ENCODE measurements at regions not wholly inside any gene's neighbourhood (a gene's known extent, or its start where the extent isn't known, plus 50 kb on each side); places are given as distances from the start of the nearest gene placed in this dataset.

GRCh38 chr2:17299891-17300540 is 218.2 kb downstream of the RAD51AP2 start:
- TF ChIP-seq, protein P1, sequence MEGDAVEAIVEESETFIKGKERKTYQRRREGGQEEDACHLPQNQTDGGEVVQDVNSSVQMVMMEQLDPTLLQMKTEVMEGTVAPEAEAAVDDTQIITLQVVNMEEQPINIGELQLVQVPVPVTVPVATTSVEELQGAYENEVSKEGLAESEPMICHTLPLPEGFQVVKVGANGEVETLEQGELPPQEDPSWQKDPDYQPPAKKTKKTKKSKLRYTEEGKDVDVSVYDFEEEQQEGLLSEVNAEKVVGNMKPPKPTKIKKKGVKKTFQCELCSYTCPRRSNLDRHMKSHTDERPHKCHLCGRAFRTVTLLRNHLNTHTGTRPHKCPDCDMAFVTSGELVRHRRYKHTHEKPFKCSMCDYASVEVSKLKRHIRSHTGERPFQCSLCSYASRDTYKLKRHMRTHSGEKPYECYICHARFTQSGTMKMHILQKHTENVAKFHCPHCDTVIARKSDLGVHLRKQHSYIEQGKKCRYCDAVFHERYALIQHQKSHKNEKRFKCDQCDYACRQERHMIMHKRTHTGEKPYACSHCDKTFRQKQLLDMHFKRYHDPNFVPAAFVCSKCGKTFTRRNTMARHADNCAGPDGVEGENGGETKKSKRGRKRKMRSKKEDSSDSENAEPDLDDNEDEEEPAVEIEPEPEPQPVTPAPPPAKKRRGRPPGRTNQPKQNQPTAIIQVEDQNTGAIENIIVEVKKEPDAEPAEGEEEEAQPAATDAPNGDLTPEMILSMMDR (IDR thresholded peaks at IDR 0.05), result no peak
- TF ChIP-seq EP300 (IDR thresholded peaks at IDR 0.05), result no peak
